Glomerular endothelial cell (primary cell): ENCODE measurements at regions not wholly inside any gene's neighbourhood (a gene's known extent, or its start where the extent isn't known, plus 50 kb on each side); places are given as distances from the start of the nearest gene placed in this dataset.
"Not testable (repeated sequence)": the region's sequence is repeated elsewhere in the genome, so short reads cannot be mapped to it uniquely, and the experiment has no call there.

Experiments used
- DNase-seq: peaks from one replicate; pipeline ENCODE4 v3.0.0-alpha.2; 2011; ENCODE audit warnings: low read depth, low spot score; ENCODE audit errors: extremely low read depth

- DNase-seq = no peak
Measured at GRCh38 chr12:30364822-30365221, 330.8 kb downstream of the IPO8 start.

- no peak for DNase-seq
Measured at GRCh38 chr12:30361145-30361544, 334.5 kb downstream of the IPO8 start.

GRCh38 chr12:30358671-30359070 lies 337.0 kb downstream of the IPO8 start:
- no peak for DNase-seq

- DNase-seq = no peak
Measured at GRCh38 chr12:30357766-30358490, 337.7 kb downstream of the IPO8 start.

- DNase-seq = no peak
Measured at GRCh38 chr12:30345744-30346471, 349.8 kb downstream of the IPO8 start.

- DNase-seq = no peak
Measured at GRCh38 chr12:30330565-30330964, 365.1 kb downstream of the IPO8 start.

GRCh38 chr12:30329281-30329680 lies 366.4 kb downstream of the IPO8 start:
- DNase-seq = no peak

GRCh38 chr12:30323008-30323407 lies 372.7 kb downstream of the IPO8 start:
- no peak for DNase-seq

- no peak for DNase-seq
Measured at GRCh38 chr12:30320561-30320960, 375.1 kb downstream of the IPO8 start.

- no peak for DNase-seq
Measured at GRCh38 chr12:30314506-30315100, 381.1 kb downstream of the IPO8 start.

- DNase-seq = no peak
Measured at GRCh38 chr12:30308010-30308717, 387.5 kb downstream of the IPO8 start.

- DNase-seq = no peak
Measured at GRCh38 chr12:30304528-30304927, 391.1 kb downstream of the IPO8 start.

GRCh38 chr12:30301291-30301690 lies 394.4 kb downstream of the IPO8 start:
- no peak for DNase-seq

- no peak for DNase-seq
Measured at GRCh38 chr12:30296486-30296885, 399.2 kb downstream of the IPO8 start.

GRCh38 chr12:30286345-30286926 lies 409.2 kb downstream of the IPO8 start:
- peak; percentile 31 for DNase-seq

- no peak for DNase-seq
Measured at GRCh38 chr12:30278401-30278800, 417.3 kb downstream of the IPO8 start.

GRCh38 chr12:30272515-30272914 lies 423.2 kb downstream of the IPO8 start:
- not testable (repeated sequence) for DNase-seq

- DNase-seq = no peak
Measured at GRCh38 chr12:30269496-30269895, 426.2 kb downstream of the IPO8 start.

GRCh38 chr12:30268041-30268440 lies 427.6 kb downstream of the IPO8 start:
- no peak for DNase-seq

- no peak for DNase-seq
Measured at GRCh38 chr12:30263434-30263833, 432.2 kb downstream of the IPO8 start.

GRCh38 chr12:30257618-30258017 lies 438.1 kb downstream of the IPO8 start:
- no peak for DNase-seq
